DND-41 (cell line): ENCODE measurements at regions not wholly inside any gene's neighbourhood (a gene's known extent, or its start where the extent isn't known, plus 50 kb on each side); places are given as distances from the start of the nearest gene placed in this dataset.

Experiments
- CTCF ChIP-seq: IDR thresholded peaks from 2 replicates; pipeline ENCODE4 v1.5.1; 2012; ENCODE audit warnings: borderline replicate concordance, low read length, moderate library complexity, mild to moderate bottlenecking; ENCODE audit not compliant: poor library complexity, severe bottlenecking; ENCODE audit errors: extremely low read depth
- EZH2 ChIP-seq: IDR thresholded peaks from 3 replicates; pipeline ENCODE4 v1.6.1; 2012; ENCODE audit warnings: borderline replicate concordance, low read depth, mild to moderate bottlenecking, moderate library complexity, low read length, inconsistent platforms; ENCODE audit not compliant: severe bottlenecking

- TF ChIP-seq EZH2 (no peak), CTCF (no peak)
These were observed 500.7 kb downstream of the TLE4 start for GRCh38 chr9:80072451-80072850.
